OCI-LY7 (cell line): ENCODE measurements at regions not wholly inside any gene's neighbourhood (a gene's known extent, or its start where the extent isn't known, plus 50 kb on each side); places are given as distances from the start of the nearest gene placed in this dataset.

ENCODE experiments used
- BruUV-seq: library from RNA; stranded (reverse); fragments of 400-500 nt; replicated peaks from 2 replicates; lab custom pipeline; 2021; lab: Mats Ljungman, UMichigan
- CTCF ChIA-PET: fragments of 300-600 bp; sonication (Branson Sonifier 250); formaldehyde crosslinking; loops from one replicate; lab custom pipeline; 2022; ENCODE audit warnings: antibody characterized with exemption; ENCODE audit not compliant: unreplicated experiment; lab: Charles Lee
- POLR2A ChIA-PET: fragments of 300-600 bp; sonication (Branson Sonifier 250); formaldehyde crosslinking; loops from one replicate; lab custom pipeline; 2022; ENCODE audit warnings: antibody characterized with exemption; lab: Charles Lee
- DNase-seq: peaks from one replicate; pipeline ENCODE4 v3.0.0-alpha.2; 2015; ENCODE audit warnings: low spot score
- H2AFZ ChIP-seq: fragments of 200-600 bp; sonication (generic), shearing (Covaris generic); 2 replicates; pipeline ENCODE4 v1.6.1; 2014; ENCODE audit warnings: mild to moderate bottlenecking, antibody characterized with exemption, low read length, moderate library complexity
- H3K27ac ChIP-seq: fragments of 200-600 bp; sonication (generic); 2 replicates; pipeline ENCODE4 v1.5.1; 2014; ENCODE audit warnings: mixed run types, low read depth, mild to moderate bottlenecking, moderate library complexity, low read length, inconsistent platforms; ENCODE audit not compliant: poor library complexity, severe bottlenecking
- H3K36me3 ChIP-seq: fragments of 200-600 bp; sonication (generic); 2 replicates; pipeline ENCODE4 v1.6.1; 2014; ENCODE audit warnings: mild to moderate bottlenecking, antibody characterized with exemption, low read length, moderate library complexity, mixed read lengths; ENCODE audit not compliant: insufficient read depth
- H3K4me1 ChIP-seq: fragments of 200-600 bp; sonication (generic); 2 replicates; pipeline ENCODE4 v1.5.1; 2014; ENCODE audit warnings: mild to moderate bottlenecking, low read length; ENCODE audit not compliant: insufficient read depth, poor library complexity, severe bottlenecking
- H3K4me2 ChIP-seq: fragments of 200-600 bp; sonication (generic); 2 replicates; pipeline ENCODE4 v1.6.1; 2014; ENCODE audit warnings: mild to moderate bottlenecking, low read length
- H3K4me3 ChIP-seq: fragments of 200-600 bp; sonication (generic); 2 replicates; pipeline ENCODE4 v1.5.1; 2014; ENCODE audit warnings: mild to moderate bottlenecking, low read depth, low read length; ENCODE audit not compliant: poor library complexity, severe bottlenecking
- H3K79me2 ChIP-seq: fragments of 200-600 bp; sonication (generic); 2 replicates; pipeline ENCODE4 v1.6.1; 2016; ENCODE audit warnings: low read depth, mild to moderate bottlenecking, low read length, moderate library complexity, mixed read lengths; ENCODE audit not compliant: insufficient read depth
- H3K9me2 ChIP-seq: fragments of 200-600 bp; sonication (generic); 2 replicates; pipeline ENCODE4 v1.6.1; 2016; ENCODE audit warnings: mild to moderate bottlenecking, low read length, mixed read lengths; ENCODE audit not compliant: insufficient read depth
- H3K9me3 ChIP-seq: fragments of 200-600 bp; sonication (generic); 2 replicates; pipeline ENCODE4 v1.6.1; 2014; ENCODE audit warnings: mild to moderate bottlenecking, mixed run types, low read length, mixed read lengths
- H4K20me1 ChIP-seq: fragments of 200-600 bp; sonication (generic); 2 replicates; pipeline ENCODE4 v1.6.1; 2014; ENCODE audit warnings: mild to moderate bottlenecking, antibody characterized with exemption, low read length, moderate library complexity, mixed read lengths; ENCODE audit not compliant: insufficient read depth
- EZH2phosphoT487 ChIP-seq: fragments of 200-600 bp; sonication (generic); IDR thresholded peaks from 2 replicates; pipeline ENCODE4 v1.6.1; 2018; ENCODE audit warnings: low read depth, borderline replicate concordance, mild to moderate bottlenecking, mixed run types, antibody characterized with exemption, low read length, moderate library complexity, mixed read lengths
- intact Hi-C: fragments of 100-400 bp; cut with micrococcal nuclease; formaldehyde crosslinking; loops from one replicate; pipeline ENCODE4 v1.10.0; 2022; ENCODE audit not compliant: unreplicated experiment
- TF ChIP-seq, protein P1 (sequence below): fragments of 200-600 bp; sonication (generic); conservative IDR thresholded peaks from 2 replicates; pipeline ENCODE4 v1.5.1; 2014; ENCODE audit warnings: mild to moderate bottlenecking, antibody characterized with exemption, low read length, moderate library complexity, mixed read lengths

DNA sequence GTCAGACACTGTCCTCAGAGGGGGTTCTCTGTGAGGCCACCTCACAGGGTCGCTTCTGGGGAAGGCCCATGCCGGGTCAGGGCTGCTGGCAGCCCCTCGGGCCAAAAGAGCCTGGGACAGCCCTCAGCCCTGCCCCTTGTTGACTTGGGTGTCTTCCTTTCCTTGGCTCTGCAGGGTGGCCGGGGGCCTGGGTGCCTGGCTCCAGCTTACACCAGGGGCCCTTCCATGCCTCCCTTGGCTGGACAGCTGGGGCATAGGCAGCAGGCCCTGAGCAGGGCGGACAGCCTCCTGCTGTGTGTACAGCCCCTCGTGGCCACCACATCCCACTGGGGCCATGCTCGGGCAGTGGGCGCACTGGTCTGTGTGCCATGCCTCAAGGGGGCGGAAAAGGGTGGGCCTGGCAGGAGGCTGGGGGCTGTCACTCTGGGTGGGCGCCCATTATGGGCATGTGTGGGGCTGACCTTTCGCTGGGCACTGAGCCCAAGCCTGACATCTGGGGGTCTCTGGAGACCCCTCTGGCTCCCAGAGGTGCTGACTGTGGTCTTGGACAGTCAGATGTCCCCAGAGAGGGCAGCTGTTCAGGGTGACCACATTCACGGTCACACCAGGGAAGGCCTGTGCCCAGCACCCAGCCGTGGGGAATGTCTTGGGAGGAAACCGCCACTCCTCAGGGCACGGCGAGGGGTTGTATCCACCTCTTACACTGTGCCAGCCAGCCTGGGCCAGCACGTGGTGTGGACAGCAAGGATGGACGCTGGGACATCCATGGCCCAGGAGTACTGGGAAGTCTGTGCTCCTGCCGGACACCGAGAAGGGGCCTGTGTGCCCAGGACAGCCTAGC lies 313.3 kb downstream of the TMEM121 start:
- Histone ChIP-seq H3K79me2 (no peaks in the 10 kb centered on the region), H3K4me3 (no peak overlapping the region), H3K36me3 (peaks cover 38% of the 10 kb centered on the region), H4K20me1 (no peaks in the 10 kb centered on the region), H3K9me3 (no peaks in the 10 kb centered on the region), H2AFZ (no peak overlapping the region), H3K4me2 (no peak overlapping the region), H3K4me1 (peaks cover 5% of the 10 kb centered on the region), H3K9me2 (no peaks in the 10 kb centered on the region), H3K27ac (no peak overlapping the region)
- no peak for DNase-seq
- no peak for TF ChIP-seq EZH2phosphoT487
- TF ChIP-seq, protein P1, sequence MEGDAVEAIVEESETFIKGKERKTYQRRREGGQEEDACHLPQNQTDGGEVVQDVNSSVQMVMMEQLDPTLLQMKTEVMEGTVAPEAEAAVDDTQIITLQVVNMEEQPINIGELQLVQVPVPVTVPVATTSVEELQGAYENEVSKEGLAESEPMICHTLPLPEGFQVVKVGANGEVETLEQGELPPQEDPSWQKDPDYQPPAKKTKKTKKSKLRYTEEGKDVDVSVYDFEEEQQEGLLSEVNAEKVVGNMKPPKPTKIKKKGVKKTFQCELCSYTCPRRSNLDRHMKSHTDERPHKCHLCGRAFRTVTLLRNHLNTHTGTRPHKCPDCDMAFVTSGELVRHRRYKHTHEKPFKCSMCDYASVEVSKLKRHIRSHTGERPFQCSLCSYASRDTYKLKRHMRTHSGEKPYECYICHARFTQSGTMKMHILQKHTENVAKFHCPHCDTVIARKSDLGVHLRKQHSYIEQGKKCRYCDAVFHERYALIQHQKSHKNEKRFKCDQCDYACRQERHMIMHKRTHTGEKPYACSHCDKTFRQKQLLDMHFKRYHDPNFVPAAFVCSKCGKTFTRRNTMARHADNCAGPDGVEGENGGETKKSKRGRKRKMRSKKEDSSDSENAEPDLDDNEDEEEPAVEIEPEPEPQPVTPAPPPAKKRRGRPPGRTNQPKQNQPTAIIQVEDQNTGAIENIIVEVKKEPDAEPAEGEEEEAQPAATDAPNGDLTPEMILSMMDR: no peak
- ChIA-PET POLR2A (no interaction called here), CTCF (no interaction called here)
- no TSS peak for BruUV-seq
- intact Hi-C loops: no loop called here

DNA sequence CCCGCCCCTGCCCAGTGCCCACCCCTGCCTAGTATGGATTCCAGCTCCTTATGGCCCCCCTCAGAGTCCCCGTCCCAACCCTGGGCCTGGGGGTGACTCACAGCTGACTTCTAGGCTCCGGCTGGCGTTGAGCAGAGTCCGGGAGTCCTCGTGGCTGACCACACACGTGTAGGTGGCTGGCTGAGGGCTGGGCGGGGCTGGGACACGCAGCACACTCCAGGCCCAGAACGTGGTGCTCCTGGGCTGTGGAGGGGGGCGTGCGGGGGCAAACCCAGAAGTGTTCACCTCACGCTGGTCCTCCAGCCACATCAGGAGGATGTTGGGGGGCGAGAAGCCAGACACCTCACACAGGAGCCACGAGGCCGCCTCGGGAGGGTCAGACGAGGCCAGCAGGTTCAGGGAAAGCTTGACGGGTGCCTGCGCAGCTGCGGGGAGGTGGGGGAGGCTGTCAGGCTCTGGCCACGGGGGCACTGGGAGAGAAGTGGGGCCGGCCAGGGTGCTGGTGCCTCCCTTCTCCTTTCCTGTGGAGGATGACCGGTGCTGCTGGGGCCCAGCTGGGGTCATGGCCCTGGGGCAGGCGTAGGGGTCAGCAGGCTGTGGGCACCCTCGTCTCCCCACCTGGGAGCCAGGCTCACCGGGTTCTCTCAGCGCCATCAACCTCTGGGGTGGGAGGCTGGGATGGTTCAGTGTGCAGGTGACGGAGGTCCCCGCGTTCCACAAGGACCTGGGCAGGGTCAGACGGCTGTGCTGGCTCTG lies 314.1 kb downstream of the TMEM121 start:
- Histone ChIP-seq H2AFZ (no peak overlapping the region), H3K4me3 (no peak overlapping the region), H3K4me2 (no peak overlapping the region), H3K27ac (no peak overlapping the region), H3K36me3 (peaks cover 46% of the 10 kb centered on the region), H3K9me3 (no peaks in the 10 kb centered on the region), H4K20me1 (no peaks in the 10 kb centered on the region), H3K4me1 (no peaks in the 10 kb centered on the region), H3K79me2 (no peaks in the 10 kb centered on the region), H3K9me2 (no peaks in the 10 kb centered on the region)
- intact Hi-C loops: no loop called here
- ChIA-PET CTCF (interaction anchor here (0.5 kb wide), 1 partner anchor 67 kb away, joined by 3 read pairs; no protein-coding TSS in a partner anchor), POLR2A (no interaction called here)
- no TSS peak for BruUV-seq
- peak; percentile 0 for DNase-seq
- no peak for TF ChIP-seq EZH2phosphoT487
- TF ChIP-seq, protein P1: no peak
